Stimulated activated memory B cell treated with anti-CD40 and anti-IgM and Interleukin-4, amounts not matched to agents 10 μg/mL and 1 μg/mL and 100 μg/mL, for 72 hours (primary cell): ENCODE measurements at regions not wholly inside any gene's neighbourhood (a gene's known extent, or its start where the extent isn't known, plus 50 kb on each side); places are given as distances from the start of the nearest gene placed in this dataset.

Experiments
- ATAC-seq: fragments of 150-1000 bp; cut with Tn5 transposase; 2 replicates; pipeline ENCODE4 v1.10.0; 2021
- H3K27ac Mint-ChIP-seq: one replicate; pipeline ENCODE4 v1.8.0; 2022; ENCODE audit warnings: mild to moderate bottlenecking, mixed read lengths
- H3K27me3 Mint-ChIP-seq: one replicate; pipeline ENCODE4 v1.8.0; 2022; ENCODE audit warnings: mixed read lengths
- H3K36me3 Mint-ChIP-seq: one replicate; pipeline ENCODE4 v1.8.0; 2022; ENCODE audit warnings: mixed read lengths
- H3K4me1 Mint-ChIP-seq: one replicate; pipeline ENCODE4 v1.8.0; 2022; ENCODE audit warnings: mixed read lengths
- H3K4me3 Mint-ChIP-seq: one replicate; pipeline ENCODE4 v1.8.0; 2022; ENCODE audit warnings: mild to moderate bottlenecking, moderate library complexity, mixed read lengths
- H3K9me3 Mint-ChIP-seq: one replicate; pipeline ENCODE4 v1.8.0; 2022; ENCODE audit warnings: mixed read lengths

DNA sequence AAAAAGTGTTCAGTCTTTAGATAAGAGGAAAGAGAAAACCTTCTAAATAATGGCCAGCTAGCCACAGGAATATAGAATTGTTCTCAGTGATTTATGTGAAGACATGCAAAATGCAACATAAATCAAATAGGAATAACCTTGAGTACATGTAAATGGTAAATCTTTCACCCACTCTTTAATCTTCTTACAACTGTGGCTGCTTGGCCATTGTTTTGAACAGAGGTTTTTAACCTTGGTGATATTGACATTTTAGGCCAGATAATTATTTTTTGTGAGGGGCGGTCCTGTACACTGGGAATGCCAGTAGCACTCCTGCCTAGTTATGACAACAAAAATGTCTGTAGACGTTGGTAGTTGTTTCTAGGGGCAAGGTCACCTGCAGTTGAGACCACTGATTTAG lies 479.9 kb upstream of the NOVA1 start:
- Mint-ChIP-seq H3K4me3 (no peak overlapping the region), H3K4me1 (no peaks in the 10 kb centered on the region), H3K27me3 (no peaks in the 10 kb centered on the region), H3K27ac (no peak overlapping the region), H3K36me3 (no peaks in the 10 kb centered on the region), H3K9me3 (peaks cover 12% of the 10 kb centered on the region)
- ATAC-seq, result no peak

DNA sequence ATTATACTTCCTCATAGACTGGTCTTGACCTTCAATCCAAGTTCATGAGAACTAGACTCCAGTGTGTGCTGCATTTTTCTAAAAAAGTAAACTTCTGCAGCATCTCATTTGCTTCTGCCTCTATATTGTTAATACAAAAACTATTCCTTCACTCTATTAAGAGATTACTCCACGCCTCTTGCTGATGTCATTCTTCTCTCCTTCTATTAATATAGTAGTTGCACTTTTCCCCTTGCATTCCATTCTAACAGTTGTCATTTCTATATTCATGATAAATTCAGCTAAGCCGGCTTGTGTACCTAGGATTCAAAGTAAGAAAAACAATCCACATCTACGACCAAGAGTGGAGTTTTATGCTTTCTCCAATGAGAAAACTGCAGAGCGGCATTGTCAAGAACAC lies 480.4 kb upstream of the NOVA1 start:
- Mint-ChIP-seq H3K4me1 (no peaks in the 10 kb centered on the region), H3K27me3 (no peaks in the 10 kb centered on the region), H3K27ac (no peak overlapping the region), H3K36me3 (no peaks in the 10 kb centered on the region), H3K4me3 (no peak overlapping the region), H3K9me3 (peaks cover 12% of the 10 kb centered on the region)
- no peak for ATAC-seq

DNA sequence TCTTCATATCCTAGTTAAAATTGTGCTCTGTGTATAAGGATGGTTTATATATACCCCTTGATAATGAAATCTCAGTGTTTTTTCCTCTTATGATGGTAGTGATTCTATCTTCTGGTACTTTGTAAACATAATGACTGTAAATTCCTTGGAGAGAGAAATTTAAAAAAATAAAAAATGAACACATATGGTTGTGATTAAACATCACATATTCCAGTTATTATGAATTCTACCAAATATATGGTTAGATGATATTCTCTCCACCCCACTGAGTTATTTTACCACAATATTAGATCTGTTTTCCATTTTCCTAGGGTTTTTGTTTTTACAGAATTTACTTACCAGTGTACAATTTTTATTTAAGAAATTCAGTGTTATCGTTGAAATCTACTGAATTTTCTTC lies 481.9 kb upstream of the NOVA1 start:
- H3K9me3 Mint-ChIP-seq, result peaks cover 9% of the 10 kb centered on the region
- no peaks in the 10 kb centered on the region for H3K27me3 Mint-ChIP-seq

DNA sequence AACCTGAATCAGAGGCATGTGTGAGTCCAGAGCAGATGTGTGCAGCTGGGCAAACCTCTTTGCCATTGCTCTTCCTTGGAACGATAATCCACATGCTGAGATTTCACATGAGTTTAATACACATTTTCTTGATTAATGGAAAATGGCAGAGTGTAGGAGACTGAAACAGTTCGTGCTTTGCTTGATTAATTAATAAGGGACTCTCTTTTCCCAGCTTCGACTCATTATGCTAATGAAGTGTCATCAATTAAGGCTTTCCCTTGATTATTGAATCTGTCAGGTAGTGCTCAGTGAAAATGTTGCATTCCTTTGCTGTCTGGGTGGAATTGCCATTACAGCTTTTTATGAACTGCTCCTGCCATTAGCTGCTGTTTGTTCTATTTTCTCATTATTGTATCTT lies 487.7 kb upstream of the NOVA1 start:
- ATAC-seq, result no peak
- Mint-ChIP-seq H3K4me1 (no peaks in the 10 kb centered on the region), H3K4me3 (no peak overlapping the region), H3K27me3 (no peaks in the 10 kb centered on the region), H3K9me3 (peaks cover 7% of the 10 kb centered on the region), H3K27ac (no peak overlapping the region), H3K36me3 (no peaks in the 10 kb centered on the region)

More for the DNA sequence above, 481.9 kb upstream of the NOVA1 start:
- H3K4me1 Mint-ChIP-seq, result no peaks in the 10 kb centered on the region
- no peaks in the 10 kb centered on the region for H3K36me3 Mint-ChIP-seq
- no peak overlapping the region for H3K27ac Mint-ChIP-seq
- no peak overlapping the region for H3K4me3 Mint-ChIP-seq
- ATAC-seq, result no peak

DNA sequence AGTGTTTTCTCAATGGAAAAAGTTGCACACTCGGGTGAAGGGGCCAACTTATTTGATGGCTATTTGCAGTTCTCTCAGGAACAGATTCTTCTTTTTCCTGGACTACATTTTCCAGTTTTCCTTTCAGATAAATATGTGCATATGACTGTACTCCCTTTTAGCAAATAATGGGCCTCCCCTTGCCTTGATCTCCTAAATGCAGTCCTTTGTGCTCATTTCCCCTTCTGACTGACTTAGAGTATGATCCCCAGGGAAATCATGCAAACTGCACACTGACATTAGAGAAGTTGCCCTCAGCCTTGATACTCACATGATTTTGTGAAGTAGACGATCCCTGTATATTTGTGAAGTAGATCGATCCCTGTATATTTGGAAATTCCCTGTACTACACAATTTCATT lies 492.9 kb upstream of the NOVA1 start:
- no peaks in the 10 kb centered on the region for H3K27me3 Mint-ChIP-seq
- no peaks in the 10 kb centered on the region for H3K36me3 Mint-ChIP-seq
- H3K9me3 Mint-ChIP-seq, result peaks cover 7% of the 10 kb centered on the region
- H3K27ac Mint-ChIP-seq, result no peak overlapping the region
- ATAC-seq, result no peak
- no peak overlapping the region for H3K4me3 Mint-ChIP-seq
- H3K4me1 Mint-ChIP-seq, result no peaks in the 10 kb centered on the region

DNA sequence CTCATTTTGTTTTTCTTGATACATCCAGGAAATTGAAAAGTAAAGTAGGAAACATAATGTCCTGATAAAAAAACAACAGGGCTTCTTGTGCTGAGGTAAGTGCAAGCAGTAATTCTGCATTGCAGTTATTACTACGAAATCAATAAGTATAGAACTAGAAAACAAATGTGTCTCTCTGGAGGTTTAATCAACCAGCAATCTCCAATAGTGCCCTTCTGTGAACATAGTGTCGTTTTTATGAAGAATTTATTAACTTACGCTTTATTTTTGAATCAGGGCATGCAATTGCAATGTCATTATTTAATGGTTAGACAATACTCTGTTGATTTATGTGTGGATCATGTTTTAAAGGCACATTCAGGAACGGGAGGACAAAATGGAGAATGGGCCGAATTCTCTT lies 494.1 kb upstream of the NOVA1 start:
- Mint-ChIP-seq H3K36me3 (no peaks in the 10 kb centered on the region), H3K4me3 (no peak overlapping the region), H3K27ac (no peak overlapping the region), H3K9me3 (peaks cover 13% of the 10 kb centered on the region), H3K27me3 (no peaks in the 10 kb centered on the region), H3K4me1 (no peaks in the 10 kb centered on the region)
- no peak for ATAC-seq

DNA sequence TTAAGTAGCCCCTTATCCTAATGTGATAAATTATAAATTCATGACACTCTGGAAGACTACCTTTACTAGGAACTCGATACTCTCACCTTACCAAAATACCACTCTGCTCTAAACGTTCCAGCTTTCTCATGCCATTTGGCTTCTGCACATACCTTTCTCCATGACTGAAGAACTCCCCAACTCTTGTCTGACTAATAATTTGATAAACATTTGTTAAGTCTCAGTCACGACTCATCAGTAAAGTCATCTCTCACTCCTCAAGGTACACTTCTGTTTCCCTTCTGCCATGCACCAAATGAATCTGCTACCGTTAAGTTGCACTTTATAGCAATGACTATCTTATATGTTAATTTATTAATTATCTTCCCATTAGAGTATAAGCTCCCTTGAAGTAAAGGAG lies 498.3 kb upstream of the NOVA1 start:
- no peak overlapping the region for H3K27ac Mint-ChIP-seq
- H3K27me3 Mint-ChIP-seq, result no peaks in the 10 kb centered on the region
- ATAC-seq, result no peak
- no peak overlapping the region for H3K4me3 Mint-ChIP-seq
- no peaks in the 10 kb centered on the region for H3K4me1 Mint-ChIP-seq
- no peaks in the 10 kb centered on the region for H3K36me3 Mint-ChIP-seq
- H3K9me3 Mint-ChIP-seq, result peaks cover 12% of the 10 kb centered on the region

DNA sequence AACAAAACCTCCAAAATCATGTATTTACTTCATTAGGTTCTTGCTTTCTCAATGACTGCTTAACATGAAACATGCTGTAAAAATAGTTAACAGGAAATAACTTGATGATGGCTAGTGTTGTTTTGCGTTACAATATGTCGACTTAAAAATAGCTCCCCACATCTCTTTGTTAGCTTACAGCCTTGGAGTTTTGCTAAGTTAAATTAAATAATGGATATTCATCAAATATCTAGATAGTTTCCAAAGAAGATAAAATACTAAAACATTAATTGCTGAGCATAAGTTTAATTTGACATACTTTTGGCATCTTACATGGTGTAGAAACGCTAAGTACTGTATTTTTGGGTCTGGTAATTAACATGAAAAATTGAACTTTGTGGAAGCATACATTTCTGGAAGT lies 500.6 kb upstream of the NOVA1 start:
- no peak for ATAC-seq
- H3K36me3 Mint-ChIP-seq, result no peaks in the 10 kb centered on the region
- H3K27ac Mint-ChIP-seq, result no peak overlapping the region
- H3K9me3 Mint-ChIP-seq, result peaks cover 12% of the 10 kb centered on the region
- H3K4me3 Mint-ChIP-seq, result no peak overlapping the region
- no peaks in the 10 kb centered on the region for H3K4me1 Mint-ChIP-seq
- no peaks in the 10 kb centered on the region for H3K27me3 Mint-ChIP-seq

DNA sequence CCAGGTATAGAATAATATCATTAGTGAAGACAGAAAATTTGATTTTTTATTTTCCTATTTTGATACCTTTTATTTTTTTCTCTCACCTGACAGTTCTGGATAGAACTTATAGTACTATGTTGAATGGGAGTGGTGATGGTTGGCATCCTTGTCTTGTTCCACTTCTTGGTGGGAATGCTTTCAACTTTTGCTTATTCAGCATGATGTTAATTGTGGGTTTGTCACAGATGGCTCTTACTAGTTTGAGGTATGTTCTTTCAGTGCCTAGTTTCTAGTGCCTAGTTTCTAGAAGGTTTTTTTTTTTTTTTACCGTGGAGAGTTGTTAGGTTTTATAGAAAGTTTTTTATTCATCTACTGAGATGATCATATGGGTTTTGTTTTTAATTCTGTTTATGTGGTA lies 516.3 kb upstream of the NOVA1 start:
- no peak for ATAC-seq
- Mint-ChIP-seq H3K36me3 (no peaks in the 10 kb centered on the region), H3K4me1 (no peaks in the 10 kb centered on the region), H3K4me3 (no peak overlapping the region), H3K27me3 (no peaks in the 10 kb centered on the region), H3K27ac (no peak overlapping the region), H3K9me3 (peaks cover 6% of the 10 kb centered on the region)

DNA sequence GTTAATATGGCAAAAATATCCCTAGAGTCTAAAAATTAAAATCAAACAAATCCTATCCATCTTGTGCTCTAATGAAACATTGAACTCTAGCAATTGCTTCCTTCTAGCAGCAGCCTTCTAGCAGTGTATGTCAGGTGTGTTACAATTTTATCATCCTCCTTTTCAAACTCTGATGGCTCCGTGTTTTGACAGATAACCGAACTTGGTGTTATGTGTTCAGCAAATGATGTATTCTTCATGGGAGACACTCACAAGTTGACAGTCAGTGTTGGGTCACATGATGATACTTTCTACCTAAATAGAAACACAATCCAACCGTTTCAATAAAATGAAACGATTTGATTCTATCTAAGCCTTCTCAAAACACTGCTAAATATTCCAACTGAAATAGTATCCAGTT lies 525.3 kb upstream of the NOVA1 start:
- no peak for ATAC-seq
- no peaks in the 10 kb centered on the region for H3K36me3 Mint-ChIP-seq
- no peaks in the 10 kb centered on the region for H3K4me1 Mint-ChIP-seq

DNA sequence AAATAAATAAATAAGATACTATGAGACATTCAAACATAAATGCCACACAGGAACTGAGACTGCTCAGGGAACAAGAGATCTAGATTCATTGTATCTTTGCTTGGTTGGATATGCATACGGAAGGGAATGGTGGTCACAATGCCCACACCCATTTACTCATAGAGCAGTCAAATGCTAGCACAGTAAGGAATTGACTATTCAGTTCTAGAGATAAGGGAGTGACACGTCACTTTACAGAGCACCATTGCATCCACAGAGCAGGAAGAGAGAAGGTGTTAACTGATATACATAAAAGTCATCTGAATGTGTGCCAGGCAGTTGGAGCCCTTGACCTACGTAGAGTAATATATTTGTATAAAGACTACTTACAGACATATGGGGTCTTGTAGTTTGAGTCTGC lies 530.0 kb upstream of the NOVA1 start:
- peaks cover 5% of the 10 kb centered on the region for H3K9me3 Mint-ChIP-seq
- no peak overlapping the region for H3K4me3 Mint-ChIP-seq
- H3K27me3 Mint-ChIP-seq, result no peaks in the 10 kb centered on the region
- H3K4me1 Mint-ChIP-seq, result no peaks in the 10 kb centered on the region
- H3K27ac Mint-ChIP-seq, result no peak overlapping the region
- H3K36me3 Mint-ChIP-seq, result no peaks in the 10 kb centered on the region
- ATAC-seq, result no peak

More for the DNA sequence above, 525.3 kb upstream of the NOVA1 start:
- Mint-ChIP-seq H3K4me3 (no peak overlapping the region), H3K27me3 (no peaks in the 10 kb centered on the region), H3K27ac (no peak overlapping the region), H3K9me3 (peaks cover 7% of the 10 kb centered on the region)

DNA sequence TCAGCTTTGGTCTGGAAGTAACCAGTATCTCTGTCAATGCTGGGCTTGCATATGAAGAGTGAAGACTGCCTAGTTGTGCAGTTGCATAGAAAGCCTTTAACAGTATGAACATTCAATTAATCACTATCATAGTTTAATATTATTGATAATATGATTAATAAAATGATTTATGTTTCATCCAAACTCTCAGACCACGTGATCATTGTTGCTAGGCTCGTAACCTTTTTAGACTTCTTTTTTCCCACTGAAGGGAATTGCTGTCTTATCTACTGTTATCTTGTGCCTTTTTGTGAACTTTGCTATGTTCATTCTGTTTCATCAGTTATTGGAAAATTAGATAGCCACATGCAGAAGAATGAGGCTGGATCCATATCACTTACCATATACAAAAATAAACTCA lies 536.4 kb upstream of the NOVA1 start:
- Mint-ChIP-seq H3K36me3 (no peaks in the 10 kb centered on the region), H3K27me3 (no peaks in the 10 kb centered on the region), H3K4me1 (no peaks in the 10 kb centered on the region), H3K27ac (no peak overlapping the region), H3K4me3 (no peak overlapping the region), H3K9me3 (peaks cover 6% of the 10 kb centered on the region)
- ATAC-seq, result no peak

DNA sequence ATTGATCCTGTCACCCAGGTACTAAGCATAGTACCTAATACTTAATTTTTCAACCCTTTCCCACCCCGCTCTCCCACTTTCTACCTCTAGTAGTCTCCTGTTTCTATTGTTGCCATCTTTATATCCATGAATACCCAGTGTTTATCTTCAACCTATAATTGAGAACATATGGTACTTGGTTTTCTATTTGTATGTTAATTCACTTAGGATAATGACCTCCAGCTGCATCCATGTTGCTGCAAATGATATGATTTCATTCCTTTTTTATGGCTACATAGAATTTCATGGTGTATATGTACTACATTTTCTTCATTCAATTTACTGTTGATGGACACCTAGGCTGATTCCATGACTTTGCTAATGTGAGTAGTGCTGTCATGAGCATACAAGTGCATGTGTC lies 547.3 kb upstream of the NOVA1 start:
- Mint-ChIP-seq H3K9me3 (peaks cover 12% of the 10 kb centered on the region), H3K27ac (no peak overlapping the region), H3K36me3 (no peaks in the 10 kb centered on the region), H3K27me3 (no peaks in the 10 kb centered on the region), H3K4me1 (no peaks in the 10 kb centered on the region), H3K4me3 (no peak overlapping the region)
- no peak for ATAC-seq

DNA sequence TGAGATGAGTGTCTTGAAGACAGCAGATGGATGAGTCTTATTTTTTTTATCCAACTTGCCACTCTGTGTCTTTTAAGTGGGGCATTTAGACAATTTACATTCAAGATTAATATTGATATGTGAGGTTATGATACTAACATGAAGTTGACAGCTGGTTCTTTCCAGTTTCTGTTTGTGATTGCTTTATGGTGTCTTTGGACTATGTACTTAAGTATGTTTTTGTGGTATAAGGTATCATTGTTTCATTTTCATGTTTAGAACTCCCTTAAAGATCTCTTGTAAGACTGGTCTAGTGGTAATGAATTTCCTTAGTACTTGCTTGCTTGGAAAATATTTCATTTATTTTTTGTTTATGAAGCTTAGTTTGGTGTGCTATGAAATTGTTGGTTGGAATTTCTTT lies 550.3 kb upstream of the NOVA1 start:
- peaks cover 9% of the 10 kb centered on the region for H3K9me3 Mint-ChIP-seq
- H3K4me3 Mint-ChIP-seq, result no peak overlapping the region
- ATAC-seq, result no peak
- no peaks in the 10 kb centered on the region for H3K4me1 Mint-ChIP-seq
- no peak overlapping the region for H3K27ac Mint-ChIP-seq
- no peaks in the 10 kb centered on the region for H3K27me3 Mint-ChIP-seq
- no peaks in the 10 kb centered on the region for H3K36me3 Mint-ChIP-seq

DNA sequence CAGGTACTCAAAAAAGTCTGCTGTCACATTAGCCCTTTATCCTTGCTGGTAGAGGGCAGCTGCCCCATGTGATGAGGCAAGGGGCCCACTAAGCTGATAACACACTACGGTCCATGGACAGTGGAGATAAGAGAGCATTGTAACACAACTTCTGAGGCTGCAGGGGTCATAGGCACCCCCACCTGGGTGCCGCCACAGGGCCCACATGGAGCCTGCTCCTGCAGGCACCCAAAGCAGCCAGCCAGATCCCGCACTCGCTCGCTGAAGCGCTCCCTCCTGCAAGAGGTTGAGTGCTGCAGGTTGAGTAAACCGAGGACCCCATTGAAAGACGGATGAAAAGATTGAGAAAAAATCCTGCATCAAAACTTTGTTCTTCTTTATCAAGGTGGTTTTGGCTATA lies 566.3 kb upstream of the NOVA1 start:
- Mint-ChIP-seq H3K36me3 (no peaks in the 10 kb centered on the region), H3K9me3 (no peaks in the 10 kb centered on the region), H3K27me3 (no peaks in the 10 kb centered on the region), H3K27ac (no peak overlapping the region), H3K4me1 (no peaks in the 10 kb centered on the region), H3K4me3 (no peak overlapping the region)
- no peak for ATAC-seq

DNA sequence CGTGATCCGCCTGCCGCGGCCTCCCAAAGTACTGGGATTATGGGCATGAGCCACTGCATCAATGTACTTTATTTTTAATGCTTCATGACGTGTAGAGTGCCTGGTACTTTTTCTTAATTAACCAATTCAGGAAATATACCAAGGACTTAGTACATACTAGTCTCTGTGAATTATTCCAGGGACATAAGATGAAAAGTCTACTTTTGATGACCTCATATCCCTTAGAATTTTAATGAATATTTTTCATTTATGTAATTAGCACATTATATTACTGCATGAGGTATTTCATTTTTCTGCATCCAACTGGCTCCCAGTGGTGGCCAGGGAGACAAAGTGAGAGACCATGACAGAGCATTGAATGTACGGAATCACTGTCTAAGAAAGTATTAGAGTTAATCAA lies 577.7 kb upstream of the NOVA1 start:
- Mint-ChIP-seq H3K27ac (no peak overlapping the region), H3K27me3 (no peaks in the 10 kb centered on the region), H3K4me1 (no peaks in the 10 kb centered on the region), H3K9me3 (peaks cover 7% of the 10 kb centered on the region), H3K36me3 (no peaks in the 10 kb centered on the region), H3K4me3 (no peak overlapping the region)
- no peak for ATAC-seq

DNA sequence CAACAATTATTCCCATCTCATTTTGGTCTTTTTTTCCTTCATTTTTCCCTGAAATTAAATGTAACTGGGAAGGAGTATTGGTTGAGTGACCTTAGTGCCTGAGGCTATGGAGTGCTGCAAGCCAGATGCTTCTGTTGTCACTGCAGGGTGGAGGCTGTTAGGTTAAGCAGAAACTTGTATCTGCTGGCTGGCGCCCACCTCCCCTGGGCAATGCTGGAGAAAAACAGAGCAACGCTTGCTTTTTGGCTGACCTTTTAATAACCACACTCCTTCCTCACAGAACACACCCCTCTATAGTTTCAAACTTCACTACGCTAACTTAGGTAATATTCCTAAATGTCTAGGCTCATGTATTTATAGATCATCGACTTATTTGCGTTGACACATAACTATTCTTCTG lies 583.5 kb upstream of the NOVA1 start:
- H3K27ac Mint-ChIP-seq, result no peak overlapping the region

More for the DNA sequence above, 583.5 kb upstream of the NOVA1 start:
- Mint-ChIP-seq H3K9me3 (peaks cover 3% of the 10 kb centered on the region), H3K4me1 (no peaks in the 10 kb centered on the region), H3K27me3 (no peaks in the 10 kb centered on the region), H3K4me3 (no peak overlapping the region), H3K36me3 (no peaks in the 10 kb centered on the region)
- no peak for ATAC-seq
